ENCODE measurements at regions not wholly inside any gene's neighbourhood (a gene's known extent, or its start where the extent isn't known, plus 50 kb on each side); places are given as distances from the start of the nearest gene placed in this dataset.
"Not testable (repeated sequence)": the region's sequence is repeated elsewhere in the genome, so short reads cannot be mapped to it uniquely, and the experiment has no call there.

- not testable (repeated sequence) for H3K36me3 ChIP-seq (ENCODE audit: control insufficient read depth, insufficient read depth, low read length); H3K4me2 ChIP-seq (ENCODE audit: extremely low read depth, insufficient read depth, low read length); H3K9ac ChIP-seq (ENCODE audit: insufficient read depth, low read length); H3K4me1 ChIP-seq (ENCODE audit: control insufficient read depth, extremely low read depth, insufficient read depth, low read length); DNase-seq (ENCODE audit: low read depth in 2 of 2); H2AFZ ChIP-seq (ENCODE audit: low read length); H3K27me3 ChIP-seq (ENCODE audit: control insufficient read depth, insufficient read depth, low read length); H3K9me3 ChIP-seq (ENCODE audit: control insufficient read depth, insufficient read depth, low read depth, low read length); H4K20me1 ChIP-seq (ENCODE audit: control insufficient read depth, extremely low read depth, insufficient read depth, low read length); H3K4me3 ChIP-seq (replicated peaks in 1 of 4; ENCODE audit: control extremely low read depth in 1 of 4, insufficient read depth in 1 of 4, low read depth in 3 of 4, low read length in 4 of 4); H3K27ac ChIP-seq (ENCODE audit: insufficient read depth, low read length); H3K79me2 ChIP-seq (ENCODE audit: control insufficient read depth, insufficient read depth, low read length)
- TF ChIP-seq, protein P1, sequence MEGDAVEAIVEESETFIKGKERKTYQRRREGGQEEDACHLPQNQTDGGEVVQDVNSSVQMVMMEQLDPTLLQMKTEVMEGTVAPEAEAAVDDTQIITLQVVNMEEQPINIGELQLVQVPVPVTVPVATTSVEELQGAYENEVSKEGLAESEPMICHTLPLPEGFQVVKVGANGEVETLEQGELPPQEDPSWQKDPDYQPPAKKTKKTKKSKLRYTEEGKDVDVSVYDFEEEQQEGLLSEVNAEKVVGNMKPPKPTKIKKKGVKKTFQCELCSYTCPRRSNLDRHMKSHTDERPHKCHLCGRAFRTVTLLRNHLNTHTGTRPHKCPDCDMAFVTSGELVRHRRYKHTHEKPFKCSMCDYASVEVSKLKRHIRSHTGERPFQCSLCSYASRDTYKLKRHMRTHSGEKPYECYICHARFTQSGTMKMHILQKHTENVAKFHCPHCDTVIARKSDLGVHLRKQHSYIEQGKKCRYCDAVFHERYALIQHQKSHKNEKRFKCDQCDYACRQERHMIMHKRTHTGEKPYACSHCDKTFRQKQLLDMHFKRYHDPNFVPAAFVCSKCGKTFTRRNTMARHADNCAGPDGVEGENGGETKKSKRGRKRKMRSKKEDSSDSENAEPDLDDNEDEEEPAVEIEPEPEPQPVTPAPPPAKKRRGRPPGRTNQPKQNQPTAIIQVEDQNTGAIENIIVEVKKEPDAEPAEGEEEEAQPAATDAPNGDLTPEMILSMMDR (conservative IDR thresholded peaks at IDR 0.05 in 1 of 2, IDR thresholded peaks at IDR 0.05 in 1 of 2; ENCODE audit: low read depth in 1 of 2, low read length in 2 of 2): peak in 1 of 2 donors; percentile 12
Observed at GRCh38 chr2:106248548-106249151, 54.5 kb upstream of the UXS1 start.

All from fibroblast of lung (primary cell).